Omental fat pad (tissue), 3 donors: ENCODE measurements at regions not wholly inside any gene's neighbourhood (a gene's known extent, or its start where the extent isn't known, plus 50 kb on each side); places are given as distances from the start of the nearest gene placed in this dataset.

Experiments
- ATAC-seq: fragments of 150-250 bp; one replicate; pipeline ENCODE4 v1.9.1; 2016; ENCODE audit warnings: mild to moderate bottlenecking, moderate library complexity; ENCODE audit not compliant: low FRiP score
- DNase-seq: peaks from one replicate; pipeline ENCODE4 v3.0.0-alpha.2; 2019; ENCODE audit warnings: low spot score
- CTCF ChIP-seq, 3 donors: fragments of 450-650 bp; IDR thresholded peaks; one replicate each; pipeline ENCODE4 v1.5.1; 2016 to 2017; ENCODE audit warnings: antibody characterized with exemption in 3 of 3, mild to moderate bottlenecking in 3 of 3, moderate library complexity in 2 of 3

GRCh38 chr12:58341791-58342190, 400.4 kb downstream of the ATP23 start:
- DNase-seq (no peak), ATAC-seq (no peak)
- no peak for TF ChIP-seq CTCF (IDR thresholded peaks at IDR 0.05)

GRCh38 chr12:58342736-58343135, 401.4 kb downstream of the ATP23 start:
- no peak for TF ChIP-seq CTCF (IDR thresholded peaks at IDR 0.05)
- no peak for DNase-seq
- ATAC-seq: no peak

- no peak for ATAC-seq
- no peak for DNase-seq
- TF ChIP-seq CTCF (IDR thresholded peaks at IDR 0.05): peak in 1 of 3 donors; percentile 43
Observed at GRCh38 chr12:58346032-58346632, 404.8 kb downstream of the ATP23 start.

- ATAC-seq (no peak), DNase-seq (no peak)
- TF ChIP-seq CTCF (IDR thresholded peaks at IDR 0.05): no peak
Observed at GRCh38 chr12:58347188-58347587, 405.8 kb downstream of the ATP23 start.

GRCh38 chr12:58347691-58348090, 406.3 kb downstream of the ATP23 start:
- ATAC-seq (no peak), DNase-seq (no peak)
- TF ChIP-seq CTCF (IDR thresholded peaks at IDR 0.05): no peak

- DNase-seq (no peak), ATAC-seq (no peak)
- TF ChIP-seq CTCF (IDR thresholded peaks at IDR 0.05): no peak
Observed at GRCh38 chr12:58349161-58349560, 407.8 kb downstream of the ATP23 start.

GRCh38 chr12:58356794-58357193, 415.4 kb downstream of the ATP23 start:
- ATAC-seq (no peak), DNase-seq (no peak)
- no peak for TF ChIP-seq CTCF (IDR thresholded peaks at IDR 0.05)
